ENCODE measurements at regions not wholly inside any gene's neighbourhood (a gene's known extent, or its start where the extent isn't known, plus 50 kb on each side); places are given as distances from the start of the nearest gene placed in this dataset.
"Not testable (repeated sequence)": the region's sequence is repeated elsewhere in the genome, so short reads cannot be mapped to it uniquely, and the experiment has no call there.

- no peak for DNase-seq (ENCODE audit: low spot score)
- ChIA-PET CTCF (no interaction called here), POLR2A (ENCODE audit: low non-redundant PET) (no interaction called here)
- TF ChIP-seq CTCF (conservative IDR thresholded peaks at IDR 0.05; ENCODE audit: low read depth), result no peak
- H3K27ac ChIP-seq, result no peak overlapping the region
These were observed 1096.5 kb upstream of the TMEM132C start for GRCh38 chr12:127170226-127171180.

GRCh38 chr12:127172861-127173260, 1094.1 kb upstream of the TMEM132C start:
- CTCF ChIA-PET, result no interaction called here
- POLR2A ChIA-PET (ENCODE audit: low non-redundant PET), result no interaction called here

GRCh38 chr12:127173971-127174370, 1093.0 kb upstream of the TMEM132C start:
- DNase-seq (ENCODE audit: low spot score); CTCF ChIA-PET; POLR2A ChIA-PET (ENCODE audit: low non-redundant PET); H3K27ac ChIP-seq: not testable (repeated sequence)

More at GRCh38 chr12:127172861-127173260, 1094.1 kb upstream of the TMEM132C start:
- H3K27ac ChIP-seq, result no peak overlapping the region
- TF ChIP-seq CTCF (conservative IDR thresholded peaks at IDR 0.05; ENCODE audit: low read depth), result no peak
- no peak for DNase-seq (ENCODE audit: low spot score)

- TF ChIP-seq CTCF (conservative IDR thresholded peaks at IDR 0.05; ENCODE audit: low read depth), result no peak
- no peak overlapping the region for H3K27ac ChIP-seq
- POLR2A ChIA-PET (ENCODE audit: low non-redundant PET), result no interaction called here
- CTCF ChIA-PET, result no interaction called here
- DNase-seq (ENCODE audit: low spot score), result no peak
These were observed 1092.1 kb upstream of the TMEM132C start for GRCh38 chr12:127174881-127175280.

GRCh38 chr12:127175361-127175760, 1091.6 kb upstream of the TMEM132C start:
- H3K27ac ChIP-seq, result no peak overlapping the region
- no peak for TF ChIP-seq CTCF (conservative IDR thresholded peaks at IDR 0.05; ENCODE audit: low read depth)
- no peak for DNase-seq (ENCODE audit: low spot score)
- CTCF ChIA-PET, result no interaction called here
- POLR2A ChIA-PET (ENCODE audit: low non-redundant PET), result no interaction called here

GRCh38 chr12:127176804-127177203, 1090.2 kb upstream of the TMEM132C start:
- ChIA-PET POLR2A (ENCODE audit: low non-redundant PET) (no interaction called here), CTCF (interaction anchor here (0.7 kb wide), 1 partner anchor 93 kb away, joined by 3 read pairs; no protein-coding TSS in a partner anchor)
- TF ChIP-seq CTCF (conservative IDR thresholded peaks at IDR 0.05; ENCODE audit: low read depth), result no peak
- no peak overlapping the region for H3K27ac ChIP-seq
- no peak for DNase-seq (ENCODE audit: low spot score)

GRCh38 chr12:127178052-127178451, 1088.9 kb upstream of the TMEM132C start:
- H3K27ac ChIP-seq, result no peak overlapping the region
- ChIA-PET POLR2A (ENCODE audit: low non-redundant PET) (no interaction called here), CTCF (no interaction called here)
- DNase-seq (ENCODE audit: low spot score), result no peak
- no peak for TF ChIP-seq CTCF (conservative IDR thresholded peaks at IDR 0.05; ENCODE audit: low read depth)

Measured in RWPE1 (cell line).